ENCODE measurements at regions not wholly inside any gene's neighbourhood (a gene's known extent, or its start where the extent isn't known, plus 50 kb on each side); places are given as distances from the start of the nearest gene placed in this dataset.

GRCh38 chr16:80034948-80035663 is 434.6 kb upstream of the MAF start:
- intact Hi-C loops (cut with micrococcal nuclease; ENCODE audit: unreplicated experiment): loop anchor here (5.0 kb wide), 1 partner anchor 202 kb away; no protein-coding TSS in a partner anchor
- Histone ChIP-seq H3K27ac (ENCODE audit: low read length) (no peak overlapping the region), H3K27me3 (ENCODE audit: control insufficient read depth, insufficient read depth, low read length) (no peaks in the 10 kb centered on the region), H3K36me3 (ENCODE audit: control insufficient read depth, insufficient read depth, low read length) (no peaks in the 10 kb centered on the region), H3K4me1 (ENCODE audit: control insufficient read depth, insufficient read depth, low read length) (no peaks in the 10 kb centered on the region), H3K4me3 (ENCODE audit: low read depth in 2 of 2, low read length in 2 of 2) (no peak overlapping the region), H3K9me3 (ENCODE audit: control insufficient read depth, insufficient read depth, low read depth, low read length) (no peaks in the 10 kb centered on the region)
- ChIA-PET CTCF (no interaction called here), POLR2A (no interaction called here)
- DNase-seq (ENCODE audit: low read depth, low spot score) (no peak), ATAC-seq (no peak)
- in situ Hi-C loops (cut with HindIII; ENCODE audit: low pct_unique_long_range_greater_than_20kb, low sequenced_read_pairs): no loop called here
- BruUV-seq (replicated peaks): no TSS peak
- no peak for TF ChIP-seq REST (IDR thresholded peaks at IDR 0.05; ENCODE audit: insufficient read depth in 1 of 2, low read depth in 2 of 2, low read length in 1 of 2)
- no peak for TF ChIP-seq TCF7L2 (IDR thresholded peaks at IDR 0.05; ENCODE audit: low read depth, low read length)
- TF ChIP-seq POLR2AphosphoS5 (IDR thresholded peaks at IDR 0.05; ENCODE audit: low read depth, low read length): no peak
- no peak for TF ChIP-seq SIN3A (IDR thresholded peaks at IDR 0.05; ENCODE audit: borderline replicate concordance, insufficient read depth, low read depth, low read length)
- no peak for TF ChIP-seq CTCF (IDR thresholded peaks at IDR 0.05)

GRCh38 chr16:80034469-80034826 is 433.9 kb upstream of the MAF start:
- TF ChIP-seq SIN3A (IDR thresholded peaks at IDR 0.05; ENCODE audit: borderline replicate concordance, insufficient read depth, low read depth, low read length): no peak
- TF ChIP-seq POLR2AphosphoS5 (IDR thresholded peaks at IDR 0.05; ENCODE audit: low read depth, low read length): no peak
- no peak for TF ChIP-seq TCF7L2 (IDR thresholded peaks at IDR 0.05; ENCODE audit: low read depth, low read length)
- TF ChIP-seq CTCF (IDR thresholded peaks at IDR 0.05): no peak
- TF ChIP-seq REST (IDR thresholded peaks at IDR 0.05; ENCODE audit: insufficient read depth in 1 of 2, low read depth in 2 of 2, low read length in 1 of 2): no peak
- POLR2A ChIA-PET: no interaction called here

More at GRCh38 chr16:80034469-80034826, 433.9 kb upstream of the MAF start:
- no peak for DNase-seq (ENCODE audit: low read depth, low spot score)
- Histone ChIP-seq H3K4me3 (ENCODE audit: low read depth in 2 of 2, low read length in 2 of 2) (no peak overlapping the region), H3K27me3 (ENCODE audit: control insufficient read depth, insufficient read depth, low read length) (no peaks in the 10 kb centered on the region), H3K27ac (ENCODE audit: low read length) (no peak overlapping the region), H3K4me1 (ENCODE audit: control insufficient read depth, insufficient read depth, low read length) (no peaks in the 10 kb centered on the region), H3K9me3 (ENCODE audit: control insufficient read depth, insufficient read depth, low read depth, low read length) (no peaks in the 10 kb centered on the region), H3K36me3 (ENCODE audit: control insufficient read depth, insufficient read depth, low read length) (no peaks in the 10 kb centered on the region)
- CTCF ChIA-PET: no interaction called here
- BruUV-seq (replicated peaks): no TSS peak
- ATAC-seq: no peak
- intact Hi-C loops (cut with micrococcal nuclease; ENCODE audit: unreplicated experiment): loop anchor here (5.0 kb wide), 1 partner anchor 203 kb away; no protein-coding TSS in a partner anchor
- in situ Hi-C loops (cut with HindIII; ENCODE audit: low pct_unique_long_range_greater_than_20kb, low sequenced_read_pairs): no loop called here
